Activated naive CD8-positive, alpha-beta T cell (primary cell): ENCODE measurements at regions not wholly inside any gene's neighbourhood (a gene's known extent, or its start where the extent isn't known, plus 50 kb on each side); places are given as distances from the start of the nearest gene placed in this dataset.

Experiments
- H3K27ac Mint-ChIP-seq: one replicate; pipeline ENCODE4 v1.8.0; 2021; ENCODE audit warnings: mixed read lengths
- H3K27me3 Mint-ChIP-seq: one replicate; pipeline ENCODE4 v1.8.0; 2021; ENCODE audit warnings: mixed read lengths
- H3K36me3 Mint-ChIP-seq: one replicate; pipeline ENCODE4 v1.8.0; 2021; ENCODE audit warnings: mixed read lengths
- H3K4me1 Mint-ChIP-seq: one replicate; pipeline ENCODE4 v1.8.0; 2021; ENCODE audit warnings: low read depth, mixed read lengths
- H3K4me3 Mint-ChIP-seq: one replicate; pipeline ENCODE4 v1.8.0; 2021; ENCODE audit warnings: mild to moderate bottlenecking, mixed read lengths
- H3K9me3 Mint-ChIP-seq: one replicate; pipeline ENCODE4 v1.8.0; 2021; ENCODE audit warnings: low read depth, mixed read lengths

DNA sequence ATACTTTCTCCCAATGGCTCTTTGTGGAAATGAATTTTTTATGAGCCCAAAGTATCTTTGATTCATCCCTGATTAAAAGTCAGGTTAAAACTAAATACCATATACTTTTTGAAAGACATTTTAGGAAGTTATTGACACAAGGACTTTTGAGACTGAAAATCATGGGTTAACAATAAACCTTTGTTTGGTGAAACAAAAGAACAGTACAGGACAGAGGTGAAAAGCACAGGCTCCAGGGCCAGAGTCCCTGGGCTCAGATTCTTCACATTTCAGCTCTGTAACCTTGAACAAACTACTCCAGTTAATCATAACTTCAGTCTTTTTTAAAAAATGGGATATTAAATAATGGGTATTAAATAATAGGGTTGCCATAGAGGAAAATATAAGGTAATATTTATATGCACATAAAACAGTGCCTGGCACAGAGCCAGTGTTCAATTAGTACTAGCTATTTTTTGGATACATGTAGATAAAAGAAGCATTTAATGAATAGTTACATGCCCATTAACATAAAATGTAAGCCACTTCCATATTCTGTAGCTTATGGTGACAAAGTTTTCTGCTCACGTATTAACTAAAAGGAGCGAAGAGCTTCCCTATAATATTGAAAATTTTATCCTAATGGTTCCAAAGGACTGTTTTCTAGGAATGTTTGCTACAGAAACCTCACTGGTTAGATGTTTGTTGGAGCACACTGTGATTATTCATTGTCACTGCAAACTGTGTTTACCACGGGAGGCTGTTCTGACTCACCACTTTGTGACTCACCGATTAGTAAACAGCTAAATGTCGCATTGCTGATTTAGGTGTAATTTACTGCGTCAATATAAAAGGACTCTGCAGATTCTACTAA lies 255.4 kb downstream of the DAD1 start:
- no peaks in the 10 kb centered on the region for H3K27me3 Mint-ChIP-seq
- no peak overlapping the region for H3K4me3 Mint-ChIP-seq
- no peaks in the 10 kb centered on the region for H3K36me3 Mint-ChIP-seq
- H3K4me1 Mint-ChIP-seq = no peaks in the 10 kb centered on the region
- H3K9me3 Mint-ChIP-seq = no peaks in the 10 kb centered on the region
- H3K27ac Mint-ChIP-seq = no peak overlapping the region

GRCh38 chr14:22332686-22333421 lies 256.2 kb downstream of the DAD1 start:
- Mint-ChIP-seq H3K4me1 (no peaks in the 10 kb centered on the region), H3K27me3 (no peaks in the 10 kb centered on the region), H3K36me3 (no peaks in the 10 kb centered on the region), H3K9me3 (no peaks in the 10 kb centered on the region), H3K27ac (no peak overlapping the region), H3K4me3 (no peak overlapping the region)

DNA sequence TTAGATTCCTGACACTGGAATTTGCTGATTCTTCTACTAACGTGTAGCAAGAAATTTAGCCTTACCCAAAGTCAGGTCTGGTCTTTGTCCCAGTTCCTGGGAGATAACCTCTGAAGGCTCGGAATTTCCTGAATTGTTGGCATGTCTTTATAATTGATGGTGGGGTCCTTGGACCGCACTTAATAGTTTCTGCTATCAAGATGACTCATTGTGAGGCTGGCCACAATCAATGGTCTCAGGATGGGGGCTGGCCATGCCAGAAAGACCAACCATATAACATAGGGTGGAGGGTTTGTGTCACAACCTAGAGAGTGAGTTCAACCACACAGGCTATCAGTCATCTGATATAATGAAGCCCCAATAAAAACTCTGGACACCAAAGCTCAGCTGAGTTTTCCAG lies 259.7 kb downstream of the DAD1 start:
- H3K4me1 Mint-ChIP-seq = no peaks in the 10 kb centered on the region
- no peaks in the 10 kb centered on the region for H3K36me3 Mint-ChIP-seq
- H3K4me3 Mint-ChIP-seq = no peak overlapping the region
- no peaks in the 10 kb centered on the region for H3K9me3 Mint-ChIP-seq
- H3K27ac Mint-ChIP-seq = no peak overlapping the region
- no peaks in the 10 kb centered on the region for H3K27me3 Mint-ChIP-seq

GRCh38 chr14:22325676-22326400 lies 263.2 kb downstream of the DAD1 start:
- Mint-ChIP-seq H3K36me3 (no peaks in the 10 kb centered on the region), H3K27ac (no peak overlapping the region), H3K9me3 (no peaks in the 10 kb centered on the region), H3K4me3 (no peak overlapping the region), H3K27me3 (no peaks in the 10 kb centered on the region), H3K4me1 (no peaks in the 10 kb centered on the region)

DNA sequence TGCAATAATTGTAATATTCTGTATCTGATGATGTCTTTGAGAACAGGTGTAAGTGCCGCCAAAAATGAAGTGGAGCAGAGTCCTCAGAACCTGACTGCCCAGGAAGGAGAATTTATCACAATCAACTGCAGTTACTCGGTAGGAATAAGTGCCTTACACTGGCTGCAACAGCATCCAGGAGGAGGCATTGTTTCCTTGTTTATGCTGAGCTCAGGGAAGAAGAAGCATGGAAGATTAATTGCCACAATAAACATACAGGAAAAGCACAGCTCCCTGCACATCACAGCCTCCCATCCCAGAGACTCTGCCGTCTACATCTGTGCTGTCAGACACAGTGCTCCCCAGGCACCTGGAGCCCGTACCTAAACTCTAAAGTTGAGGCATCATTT lies 268.7 kb downstream of the DAD1 start:
- Mint-ChIP-seq H3K27me3 (no peaks in the 10 kb centered on the region), H3K4me3 (peak overlapping the region; percentile 72), H3K27ac (no peak overlapping the region), H3K9me3 (no peaks in the 10 kb centered on the region), H3K36me3 (no peaks in the 10 kb centered on the region), H3K4me1 (no peaks in the 10 kb centered on the region)

DNA sequence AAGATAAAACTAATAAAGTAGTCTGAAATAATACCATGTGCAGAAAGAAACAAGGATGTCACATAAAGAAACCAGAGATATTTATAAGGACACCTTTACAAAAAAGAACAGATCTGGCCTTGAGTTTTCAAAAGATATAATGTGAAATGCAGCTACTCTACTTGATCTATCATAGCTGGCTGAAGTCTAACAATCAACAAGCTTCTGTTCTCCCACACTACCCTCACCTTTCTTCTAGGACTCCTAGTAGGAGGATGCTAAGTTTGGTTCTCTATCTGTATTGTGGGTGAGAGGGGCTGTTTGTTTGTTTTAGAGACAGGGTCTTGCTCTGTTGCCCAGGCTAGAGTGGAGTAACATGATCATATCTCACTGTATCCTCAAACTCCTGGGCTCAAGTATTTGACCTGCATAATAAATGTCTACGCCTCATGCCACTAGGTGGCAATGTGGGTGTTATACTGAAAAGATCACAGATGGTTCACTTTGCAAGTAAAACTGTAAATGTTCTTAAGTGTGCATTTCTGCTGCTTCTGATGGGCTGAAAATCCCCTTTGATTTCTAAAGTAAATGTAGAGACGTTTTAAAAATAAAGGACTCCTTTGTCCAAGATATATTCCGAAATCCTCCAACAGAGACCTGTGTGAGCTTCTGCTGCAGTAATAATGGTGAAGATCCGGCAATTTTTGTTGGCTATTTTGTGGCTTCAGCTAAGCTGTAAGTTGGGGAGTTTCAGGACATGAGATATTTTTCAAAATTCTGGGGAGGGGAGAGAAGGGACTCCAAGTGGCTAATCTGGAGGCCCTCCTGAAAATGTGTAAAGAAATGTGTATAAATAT lies 269.3 kb downstream of the DAD1 start:
- Mint-ChIP-seq H3K9me3 (no peaks in the 10 kb centered on the region), H3K36me3 (no peaks in the 10 kb centered on the region), H3K27ac (peak overlapping the region; percentile 46), H3K4me3 (peak overlapping the region; percentile 72), H3K4me1 (no peaks in the 10 kb centered on the region), H3K27me3 (no peaks in the 10 kb centered on the region)

DNA sequence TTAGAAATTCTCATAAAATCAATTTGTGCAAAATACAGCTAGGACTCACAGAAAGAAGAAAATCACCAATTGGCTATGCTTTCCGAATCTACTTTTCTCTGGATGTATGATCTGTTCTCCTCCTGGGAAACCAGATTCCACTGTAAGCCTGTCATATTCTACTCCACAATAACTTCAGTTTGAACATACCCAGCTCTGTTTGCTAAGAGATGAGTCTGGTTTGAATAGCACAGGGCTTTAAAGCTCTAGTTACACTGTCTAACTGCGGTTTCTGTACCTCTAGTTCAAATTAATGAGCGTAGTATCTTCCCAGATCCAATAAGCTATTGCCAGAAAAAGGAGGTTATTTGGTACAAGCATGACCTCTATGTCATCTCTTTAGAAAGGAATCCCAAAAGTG lies 270.1 kb downstream of the DAD1 start:
- Mint-ChIP-seq H3K4me1 (no peaks in the 10 kb centered on the region), H3K27ac (peak overlapping the region; percentile 46), H3K9me3 (no peaks in the 10 kb centered on the region), H3K27me3 (no peaks in the 10 kb centered on the region), H3K36me3 (no peaks in the 10 kb centered on the region), H3K4me3 (no peak overlapping the region)

- Mint-ChIP-seq H3K36me3 (no peaks in the 10 kb centered on the region), H3K4me3 (no peak overlapping the region), H3K9me3 (no peaks in the 10 kb centered on the region), H3K27me3 (no peaks in the 10 kb centered on the region), H3K4me1 (no peaks in the 10 kb centered on the region), H3K27ac (peak overlapping the region; percentile 46)
Measured at GRCh38 chr14:22316473-22316872, 272.6 kb downstream of the DAD1 start.

GRCh38 chr14:22315336-22315735 lies 273.7 kb downstream of the DAD1 start:
- no peaks in the 10 kb centered on the region for H3K27me3 Mint-ChIP-seq
- H3K27ac Mint-ChIP-seq = peak overlapping the region; percentile 50
- H3K36me3 Mint-ChIP-seq = no peaks in the 10 kb centered on the region
- H3K4me1 Mint-ChIP-seq = no peaks in the 10 kb centered on the region
- H3K4me3 Mint-ChIP-seq = peak overlapping the region; percentile 10
- no peaks in the 10 kb centered on the region for H3K9me3 Mint-ChIP-seq

- no peaks in the 10 kb centered on the region for H3K36me3 Mint-ChIP-seq
- no peaks in the 10 kb centered on the region for H3K27me3 Mint-ChIP-seq
Measured at GRCh38 chr14:22314183-22314820, 274.7 kb downstream of the DAD1 start.

DNA sequence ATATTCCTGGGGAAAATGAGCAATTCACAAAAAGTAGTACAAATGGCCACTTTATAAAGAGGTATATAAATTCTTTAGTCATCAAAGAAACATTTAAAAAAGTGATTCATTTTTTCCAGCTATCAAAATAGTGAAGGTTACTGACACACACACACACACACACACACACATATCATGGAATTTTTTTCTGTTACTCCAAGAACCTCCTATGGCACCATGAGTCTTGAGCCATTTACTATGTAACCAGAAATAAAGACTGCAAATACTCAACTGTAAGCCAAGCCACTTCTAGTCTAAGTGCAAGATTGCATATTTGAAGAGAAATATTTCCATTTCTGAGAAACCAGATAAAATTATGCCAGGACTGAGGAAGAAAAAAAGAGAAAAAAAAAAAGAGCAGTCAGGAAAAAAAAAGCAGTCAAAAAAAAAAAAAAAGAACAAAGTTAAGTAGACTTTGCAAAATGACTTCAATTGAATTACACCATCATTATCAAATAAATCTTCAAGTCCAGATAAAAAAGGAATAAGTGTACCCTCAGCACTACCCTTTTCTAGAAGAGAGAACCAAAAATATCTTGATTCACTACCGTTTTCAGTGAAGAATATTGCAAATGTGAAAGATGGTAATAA lies 275.7 kb downstream of the DAD1 start:
- no peaks in the 10 kb centered on the region for H3K36me3 Mint-ChIP-seq
- H3K27me3 Mint-ChIP-seq = no peaks in the 10 kb centered on the region
- H3K9me3 Mint-ChIP-seq = no peaks in the 10 kb centered on the region
- no peak overlapping the region for H3K27ac Mint-ChIP-seq
- H3K4me3 Mint-ChIP-seq = no peak overlapping the region
- H3K4me1 Mint-ChIP-seq = no peaks in the 10 kb centered on the region

More at GRCh38 chr14:22314183-22314820, 274.7 kb downstream of the DAD1 start:
- Mint-ChIP-seq H3K27ac (peak overlapping the region; percentile 34), H3K4me3 (peak overlapping the region; percentile 46), H3K4me1 (no peaks in the 10 kb centered on the region), H3K9me3 (no peaks in the 10 kb centered on the region)

DNA sequence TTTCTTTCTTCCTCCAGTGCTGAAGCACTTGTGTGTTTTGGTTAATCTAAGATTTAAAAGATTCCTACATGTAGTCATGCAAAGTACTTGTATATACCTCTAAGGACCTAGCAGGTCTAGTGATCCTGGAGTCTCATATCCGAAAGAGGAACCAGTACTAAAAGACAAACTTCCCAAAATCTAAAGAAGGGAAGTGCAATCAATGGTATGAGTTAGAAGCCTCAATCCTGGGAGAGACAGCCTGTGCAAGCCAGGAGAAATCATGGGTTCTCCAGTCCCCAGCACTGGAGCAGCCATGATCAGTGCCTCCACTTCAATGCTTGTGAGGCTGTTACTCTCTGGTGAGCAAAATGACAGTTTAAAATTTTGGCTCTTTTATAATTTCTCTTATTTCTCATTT lies 277.4 kb downstream of the DAD1 start:
- no peak overlapping the region for H3K27ac Mint-ChIP-seq
- H3K27me3 Mint-ChIP-seq = no peaks in the 10 kb centered on the region
- no peaks in the 10 kb centered on the region for H3K36me3 Mint-ChIP-seq
- H3K4me3 Mint-ChIP-seq = no peak overlapping the region
- H3K4me1 Mint-ChIP-seq = no peaks in the 10 kb centered on the region
- H3K9me3 Mint-ChIP-seq = no peaks in the 10 kb centered on the region

- no peaks in the 10 kb centered on the region for H3K27me3 Mint-ChIP-seq
- no peaks in the 10 kb centered on the region for H3K9me3 Mint-ChIP-seq
- H3K36me3 Mint-ChIP-seq = no peaks in the 10 kb centered on the region
- H3K4me1 Mint-ChIP-seq = no peaks in the 10 kb centered on the region
- no peak overlapping the region for H3K4me3 Mint-ChIP-seq
- H3K27ac Mint-ChIP-seq = no peak overlapping the region
Measured at GRCh38 chr14:22305607-22306006, 283.4 kb downstream of the DAD1 start.

GRCh38 chr14:22304326-22304725 lies 284.7 kb downstream of the DAD1 start:
- Mint-ChIP-seq H3K9me3 (no peaks in the 10 kb centered on the region), H3K27me3 (no peaks in the 10 kb centered on the region), H3K4me3 (peak overlapping the region; percentile 51), H3K36me3 (no peaks in the 10 kb centered on the region), H3K27ac (no peak overlapping the region), H3K4me1 (no peaks in the 10 kb centered on the region)
